Right lobe of liver (tissue), 6 donors: ENCODE measurements at regions not wholly inside any gene's neighbourhood (a gene's known extent, or its start where the extent isn't known, plus 50 kb on each side); places are given as distances from the start of the nearest gene placed in this dataset.

Experiments used
- ATAC-seq, 4 donors: fragments of 200-7000 bp; cut with Tn5 transposase; one replicate each; pipeline ENCODE4 v1.9.1; 2020; ENCODE audit warnings: mild to moderate bottlenecking in 4 of 4, moderate library complexity in 4 of 4
- DNase-seq, 3 donors: peaks; one replicate each; pipeline ENCODE4 v3.0.0-alpha.2; 2020
- H3K27ac ChIP-seq, 3 donors: fragments of 200-600 bp; one replicate each; pipeline ENCODE4 v1.8.0; 2022
- H3K27me3 ChIP-seq, 2 donors: fragments of 200-600 bp; one replicate each; pipeline ENCODE4 v1.8.0; 2022
- H3K36me3 ChIP-seq, 4 donors: fragments of 200-600 bp; sonication (generic) in 1 of 4; one replicate each; pipeline versions ENCODE4 v1.5.1 to v1.8.0; 2017 to 2022; ENCODE audit warnings: control low read depth in 1 of 4
- H3K4me1 ChIP-seq, 4 donors: fragments of 200-600 bp; sonication (generic) in 1 of 4; one replicate each; pipeline versions ENCODE4 v1.5.1 to v1.8.0; 2017 to 2022; ENCODE audit warnings: control low read depth in 1 of 4
- H3K4me3 ChIP-seq, 3 donors: fragments of 200-600 bp; one replicate each; pipeline ENCODE4 v1.8.0; 2022
- H3K9me3 ChIP-seq, 4 donors: fragments of 200-600 bp; sonication (generic) in 1 of 4; one replicate each; pipeline versions ENCODE4 v1.5.1 to v1.8.0; 2017 to 2022; ENCODE audit warnings: control low read depth in 1 of 4
- CTCF ChIP-seq, 4 donors: fragments of 200-600 bp in 3 of 4; fragments of 450-650 bp in 1 of 4; IDR thresholded peaks; one replicate each; pipeline versions ENCODE4 v1.5.1 to v1.8.0; 2016 to 2022; ENCODE audit warnings: antibody characterized with exemption in 4 of 4, mild to moderate bottlenecking in 2 of 4
- POLR2A ChIP-seq: fragments of 450-650 bp; IDR thresholded peaks from one replicate; pipeline ENCODE4 v1.6.1; 2017; ENCODE audit warnings: antibody characterized with exemption, mild to moderate bottlenecking
- WGBS: methylation state at CpG from one replicate; pipeline ENCODE4 v1.1.6; 2018; ENCODE audit warnings: low coverage, low lambda C conversion rate; ENCODE audit not compliant: insufficient coverage; ENCODE audit errors: missing lambda C conversion rate; 5-methylcytosine and 5-hydroxymethylcytosine counted together
- intact Hi-C, 2 donors: fragments of 100-400 bp; cut with DNase I; formaldehyde crosslinking; loops; one replicate each; pipeline versions ENCODE4 v1.11.2 to v1.14.1; 2022
- donor health status: DM: no; HTN: yes; CAD: no.
- donor health status: DM: no; HTN: no; CAD: no.
- donor health status: DM: no; HTN: no; CAD: no.
- donor health status: DM: no; HTN: yes; CAD: no.
- donor health status: DM: no; HTN: yes; CAD: no.

GRCh38 chr19:31100981-31101380 is 248.3 kb downstream of the TSHZ3 start:
- intact Hi-C loops, result no loop called here
- ATAC-seq (no peak), DNase-seq (no peak)
- no peak overlapping the region for H3K4me3 ChIP-seq
- H3K36me3 ChIP-seq, result no peaks in the 10 kb centered on the region
- no peak overlapping the region for H3K27ac ChIP-seq
- TF ChIP-seq POLR2A, result no peak
- no peak for TF ChIP-seq CTCF (IDR thresholded peaks at IDR 0.05)
- no peaks in the 10 kb centered on the region for H3K4me1 ChIP-seq
- no peaks in the 10 kb centered on the region for H3K27me3 ChIP-seq
- no peaks in the 10 kb centered on the region for H3K9me3 ChIP-seq
- WGBS, result 52% methylated on average over 5 of the region's 7 CpGs

GRCh38 chr19:31100206-31100590 is 249.0 kb downstream of the TSHZ3 start:
- no peaks in the 10 kb centered on the region for H3K9me3 ChIP-seq
- intact Hi-C loops, result no loop called here
- no peaks in the 10 kb centered on the region for H3K36me3 ChIP-seq
- TF ChIP-seq POLR2A (no peak), CTCF (IDR thresholded peaks at IDR 0.05) (no peak)
- H3K4me3 ChIP-seq, result no peak overlapping the region
- no peak for ATAC-seq
- no peaks in the 10 kb centered on the region for H3K4me1 ChIP-seq
- H3K27ac ChIP-seq, result no peak overlapping the region
- DNase-seq, result no peak
- H3K27me3 ChIP-seq, result no peaks in the 10 kb centered on the region
- WGBS, result 50% methylated on average over 1 of the region's 3 CpGs

GRCh38 chr19:31099515-31100205 is 249.6 kb downstream of the TSHZ3 start:
- Histone ChIP-seq H3K4me1 (no peaks in the 10 kb centered on the region), H3K27ac (no peak overlapping the region), H3K4me3 (no peak overlapping the region), H3K27me3 (no peaks in the 10 kb centered on the region), H3K36me3 (no peaks in the 10 kb centered on the region), H3K9me3 (no peaks in the 10 kb centered on the region)
- 11% methylated on average over 3 of the region's 4 CpGs for WGBS
- intact Hi-C loops, result no loop called here
- ATAC-seq, result no peak
- TF ChIP-seq CTCF (IDR thresholded peaks at IDR 0.05) (no peak), POLR2A (no peak)
- no peak for DNase-seq

GRCh38 chr19:31098836-31099235 is 250.4 kb downstream of the TSHZ3 start:
- no peak for ATAC-seq
- Histone ChIP-seq H3K4me1 (no peaks in the 10 kb centered on the region), H3K9me3 (no peaks in the 10 kb centered on the region), H3K36me3 (no peaks in the 10 kb centered on the region), H3K4me3 (no peak overlapping the region), H3K27me3 (no peaks in the 10 kb centered on the region), H3K27ac (no peak overlapping the region)
- intact Hi-C loops, result no loop called here
- TF ChIP-seq POLR2A, result no peak
- TF ChIP-seq CTCF (IDR thresholded peaks at IDR 0.05), result no peak
- 20% methylated on average over 2 of the region's 2 CpGs for WGBS
- no peak for DNase-seq
